ENCODE measurements at regions not wholly inside any gene's neighbourhood (a gene's known extent, or its start where the extent isn't known, plus 50 kb on each side); places are given as distances from the start of the nearest gene placed in this dataset.

GRCh38 chr10:58901092-58901646, 275.3 kb upstream of the PHYHIPL start:
- Histone ChIP-seq H3K9me3 (ENCODE audit: control insufficient read depth, insufficient read depth, low read length) (no peaks in the 10 kb centered on the region), H3K4me3 (ENCODE audit: low read depth, low read length) (no peak overlapping the region), H3K36me3 (ENCODE audit: control insufficient read depth, insufficient read depth, low read length) (no peaks in the 10 kb centered on the region), H3K27me3 (ENCODE audit: control insufficient read depth, insufficient read depth, low read length) (no peaks in the 10 kb centered on the region), H3K9ac (ENCODE audit: low read depth, low read length) (no peak overlapping the region), H3K27ac (ENCODE audit: low read depth, low read length) (no peak overlapping the region), H3K4me1 (ENCODE audit: control insufficient read depth, insufficient read depth, low read length) (peaks cover 7% of the 10 kb centered on the region; the same call in 1 of the 2 replicates)

DNA sequence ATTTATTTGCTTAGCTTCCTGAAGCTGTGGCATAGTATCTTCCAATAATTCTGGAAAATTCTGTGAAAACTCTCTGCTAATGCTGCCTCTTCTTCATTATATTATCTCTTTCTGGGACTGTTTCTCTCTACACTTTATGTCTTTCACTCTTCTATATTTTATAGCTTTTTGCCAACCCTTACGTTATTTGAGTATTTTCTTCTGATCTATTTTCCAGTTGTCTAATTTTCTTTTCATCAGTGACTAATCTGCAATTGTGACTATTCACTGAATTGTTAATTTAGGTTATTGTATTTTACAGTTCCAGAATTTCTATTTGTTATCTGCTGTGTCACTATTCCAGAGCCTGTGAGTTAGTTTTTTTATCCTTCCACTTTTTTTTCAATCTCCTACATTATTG, 273.4 kb upstream of the PHYHIPL start:
- no peaks in the 10 kb centered on the region for H3K36me3 ChIP-seq (ENCODE audit: control insufficient read depth, insufficient read depth, low read length)
- no peak overlapping the region for H3K27ac ChIP-seq (ENCODE audit: low read depth, low read length)
- no peaks in the 10 kb centered on the region for H3K9me3 ChIP-seq (ENCODE audit: control insufficient read depth, insufficient read depth, low read length)
- H3K9ac ChIP-seq (ENCODE audit: low read depth, low read length), result no peak overlapping the region
- H3K4me1 ChIP-seq (ENCODE audit: control insufficient read depth, insufficient read depth, low read length), result peaks cover 7% of the 10 kb centered on the region; the same call in 1 of the 2 replicates
- no peak overlapping the region for H3K4me3 ChIP-seq (ENCODE audit: low read depth, low read length)
- H3K27me3 ChIP-seq (ENCODE audit: control insufficient read depth, insufficient read depth, low read length), result no peaks in the 10 kb centered on the region

- Histone ChIP-seq H3K27me3 (ENCODE audit: control insufficient read depth, insufficient read depth, low read length) (no peaks in the 10 kb centered on the region), H3K4me1 (ENCODE audit: control insufficient read depth, insufficient read depth, low read length) (no peaks in the 10 kb centered on the region), H3K36me3 (ENCODE audit: control insufficient read depth, insufficient read depth, low read length) (no peaks in the 10 kb centered on the region), H3K27ac (ENCODE audit: low read depth, low read length) (no peak overlapping the region), H3K9ac (ENCODE audit: low read depth, low read length) (no peak overlapping the region), H3K4me3 (ENCODE audit: low read depth, low read length) (no peak overlapping the region), H3K9me3 (ENCODE audit: control insufficient read depth, insufficient read depth, low read length) (no peaks in the 10 kb centered on the region)
Observed at GRCh38 chr10:58909881-58910280, 266.6 kb upstream of the PHYHIPL start.

GRCh38 chr10:58913717-58914116, 262.7 kb upstream of the PHYHIPL start:
- Histone ChIP-seq H3K36me3 (ENCODE audit: control insufficient read depth, insufficient read depth, low read length) (no peaks in the 10 kb centered on the region), H3K9me3 (ENCODE audit: control insufficient read depth, insufficient read depth, low read length) (no peaks in the 10 kb centered on the region), H3K4me3 (ENCODE audit: low read depth, low read length) (no peak overlapping the region), H3K9ac (ENCODE audit: low read depth, low read length) (no peak overlapping the region), H3K27ac (ENCODE audit: low read depth, low read length) (no peak overlapping the region), H3K27me3 (ENCODE audit: control insufficient read depth, insufficient read depth, low read length) (no peaks in the 10 kb centered on the region), H3K4me1 (ENCODE audit: control insufficient read depth, insufficient read depth, low read length) (no peaks in the 10 kb centered on the region)

DNA sequence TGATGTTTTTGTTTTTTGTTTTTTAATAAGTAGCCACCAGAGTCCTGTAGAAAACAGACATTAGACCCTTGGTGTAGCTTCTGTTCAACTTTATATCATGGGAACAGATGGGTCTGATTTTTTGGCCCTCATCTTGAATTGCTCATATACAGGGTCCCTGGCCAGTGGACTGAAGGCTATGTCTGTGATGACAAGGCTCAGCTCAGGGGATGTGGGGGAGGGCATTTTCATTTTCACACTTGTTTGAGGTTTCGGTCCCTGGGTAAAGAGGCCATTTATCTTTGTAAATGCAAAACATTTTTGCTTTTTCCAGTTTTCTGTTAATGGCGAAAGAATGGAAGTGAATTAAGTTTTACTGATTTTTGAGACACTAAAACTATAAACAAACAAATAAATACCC, 257.6 kb upstream of the PHYHIPL start:
- Histone ChIP-seq H3K27me3 (ENCODE audit: control insufficient read depth, insufficient read depth, low read length) (no peaks in the 10 kb centered on the region), H3K4me1 (ENCODE audit: control insufficient read depth, insufficient read depth, low read length) (peaks cover 15% of the 10 kb centered on the region), H3K27ac (ENCODE audit: low read depth, low read length) (no peak overlapping the region), H3K36me3 (ENCODE audit: control insufficient read depth, insufficient read depth, low read length) (no peaks in the 10 kb centered on the region), H3K4me3 (ENCODE audit: low read depth, low read length) (no peak overlapping the region), H3K9ac (ENCODE audit: low read depth, low read length) (no peak overlapping the region), H3K9me3 (ENCODE audit: control insufficient read depth, insufficient read depth, low read length) (no peaks in the 10 kb centered on the region)

GRCh38 chr10:58919927-58920654, 256.4 kb upstream of the PHYHIPL start:
- peak overlapping the region; percentile 73 for H3K27ac ChIP-seq (ENCODE audit: low read depth, low read length)
- no peaks in the 10 kb centered on the region for H3K27me3 ChIP-seq (ENCODE audit: control insufficient read depth, insufficient read depth, low read length)
- no peak overlapping the region for H3K9ac ChIP-seq (ENCODE audit: low read depth, low read length)
- no peaks in the 10 kb centered on the region for H3K9me3 ChIP-seq (ENCODE audit: control insufficient read depth, insufficient read depth, low read length)
- H3K36me3 ChIP-seq (ENCODE audit: control insufficient read depth, insufficient read depth, low read length), result no peaks in the 10 kb centered on the region
- H3K4me3 ChIP-seq (ENCODE audit: low read depth, low read length), result no peak overlapping the region
- peaks cover 15% of the 10 kb centered on the region for H3K4me1 ChIP-seq (ENCODE audit: control insufficient read depth, insufficient read depth, low read length)

- Histone ChIP-seq H3K4me3 (ENCODE audit: low read depth, low read length) (no peak overlapping the region), H3K27ac (ENCODE audit: low read depth, low read length) (peak overlapping the region; percentile 73), H3K4me1 (ENCODE audit: control insufficient read depth, insufficient read depth, low read length) (peaks cover 15% of the 10 kb centered on the region), H3K9me3 (ENCODE audit: control insufficient read depth, insufficient read depth, low read length) (no peaks in the 10 kb centered on the region), H3K36me3 (ENCODE audit: control insufficient read depth, insufficient read depth, low read length) (no peaks in the 10 kb centered on the region), H3K9ac (ENCODE audit: low read depth, low read length) (no peak overlapping the region), H3K27me3 (ENCODE audit: control insufficient read depth, insufficient read depth, low read length) (no peaks in the 10 kb centered on the region)
Observed at GRCh38 chr10:58920655-58921003, 255.8 kb upstream of the PHYHIPL start.

GRCh38 chr10:58921421-58921855, 255.0 kb upstream of the PHYHIPL start:
- Histone ChIP-seq H3K4me3 (ENCODE audit: low read depth, low read length) (no peak overlapping the region), H3K9ac (ENCODE audit: low read depth, low read length) (no peak overlapping the region), H3K4me1 (ENCODE audit: control insufficient read depth, insufficient read depth, low read length) (peaks cover 15% of the 10 kb centered on the region), H3K36me3 (ENCODE audit: control insufficient read depth, insufficient read depth, low read length) (no peaks in the 10 kb centered on the region), H3K27ac (ENCODE audit: low read depth, low read length) (no peak overlapping the region), H3K27me3 (ENCODE audit: control insufficient read depth, insufficient read depth, low read length) (no peaks in the 10 kb centered on the region), H3K9me3 (ENCODE audit: control insufficient read depth, insufficient read depth, low read length) (no peaks in the 10 kb centered on the region)

- H3K4me3 ChIP-seq (ENCODE audit: low read depth, low read length), result no peak overlapping the region
- H3K36me3 ChIP-seq (ENCODE audit: control insufficient read depth, insufficient read depth, low read length), result no peaks in the 10 kb centered on the region
- no peak overlapping the region for H3K9ac ChIP-seq (ENCODE audit: low read depth, low read length)
- H3K27me3 ChIP-seq (ENCODE audit: control insufficient read depth, insufficient read depth, low read length), result no peaks in the 10 kb centered on the region
- no peaks in the 10 kb centered on the region for H3K9me3 ChIP-seq (ENCODE audit: control insufficient read depth, insufficient read depth, low read length)
- H3K27ac ChIP-seq (ENCODE audit: low read depth, low read length), result no peak overlapping the region
- H3K4me1 ChIP-seq (ENCODE audit: control insufficient read depth, insufficient read depth, low read length), result peaks cover 9% of the 10 kb centered on the region
Observed at GRCh38 chr10:58925381-58925780, 251.1 kb upstream of the PHYHIPL start.

DNA sequence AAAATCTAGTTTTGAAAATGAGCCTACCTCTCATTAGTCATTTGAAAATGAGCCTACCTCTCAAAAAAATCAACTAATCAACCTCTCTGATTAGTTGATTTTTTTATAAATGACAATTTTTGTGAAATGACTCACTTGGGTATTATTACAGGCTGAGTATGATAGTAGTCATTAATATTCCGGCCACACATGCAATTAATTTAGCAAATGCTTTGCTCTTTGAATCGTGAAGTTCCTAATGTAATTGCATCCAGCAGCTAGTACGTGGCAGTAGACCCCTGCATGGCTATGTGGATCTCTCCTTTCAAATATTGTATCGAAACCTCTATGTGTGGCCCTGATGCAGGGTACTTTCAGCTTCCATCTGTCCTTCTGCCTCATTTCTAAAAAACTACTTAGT, 245.9 kb upstream of the PHYHIPL start:
- no peaks in the 10 kb centered on the region for H3K4me1 ChIP-seq (ENCODE audit: control insufficient read depth, insufficient read depth, low read length)
- no peaks in the 10 kb centered on the region for H3K36me3 ChIP-seq (ENCODE audit: control insufficient read depth, insufficient read depth, low read length)
- H3K27me3 ChIP-seq (ENCODE audit: control insufficient read depth, insufficient read depth, low read length), result no peaks in the 10 kb centered on the region
- no peak overlapping the region for H3K9ac ChIP-seq (ENCODE audit: low read depth, low read length)
- H3K27ac ChIP-seq (ENCODE audit: low read depth, low read length), result no peak overlapping the region
- H3K9me3 ChIP-seq (ENCODE audit: control insufficient read depth, insufficient read depth, low read length), result no peaks in the 10 kb centered on the region
- H3K4me3 ChIP-seq (ENCODE audit: low read depth, low read length), result no peak overlapping the region

- H3K27me3 ChIP-seq (ENCODE audit: control insufficient read depth, insufficient read depth, low read length), result no peaks in the 10 kb centered on the region
- H3K4me3 ChIP-seq (ENCODE audit: low read depth, low read length), result no peak overlapping the region
- no peak overlapping the region for H3K27ac ChIP-seq (ENCODE audit: low read depth, low read length)
- no peaks in the 10 kb centered on the region for H3K9me3 ChIP-seq (ENCODE audit: control insufficient read depth, insufficient read depth, low read length)
- no peak overlapping the region for H3K9ac ChIP-seq (ENCODE audit: low read depth, low read length)
- no peaks in the 10 kb centered on the region for H3K4me1 ChIP-seq (ENCODE audit: control insufficient read depth, insufficient read depth, low read length)
- no peaks in the 10 kb centered on the region for H3K36me3 ChIP-seq (ENCODE audit: control insufficient read depth, insufficient read depth, low read length)
Observed at GRCh38 chr10:58932126-58932525, 244.3 kb upstream of the PHYHIPL start.
